Gastroesophageal sphincter (tissue), 4 donors: ENCODE measurements at regions not wholly inside any gene's neighbourhood (a gene's known extent, or its start where the extent isn't known, plus 50 kb on each side); places are given as distances from the start of the nearest gene placed in this dataset.
"Not testable (repeated sequence)": the region's sequence is repeated elsewhere in the genome, so short reads cannot be mapped to it uniquely, and the experiment has no call there.

Source experiments
- ATAC-seq: fragments of 150-250 bp; one replicate; pipeline ENCODE4 v1.9.1; 2016; ENCODE audit warnings: mild to moderate bottlenecking, moderate library complexity
- H3K27ac ChIP-seq, 4 donors: fragments of 200-600 bp; sonication (generic) in 3 of 4; 1 replicate in 3 of 4; 2 replicates in 1 of 4; pipeline ENCODE4 v1.5.1; 2016 to 2019
- H3K27me3 ChIP-seq: fragments of 200-600 bp; sonication (generic); one replicate; pipeline ENCODE4 v1.5.1; 2019
- H3K36me3 ChIP-seq, 2 donors: fragments of 200-600 bp; sonication (generic); one replicate each; pipeline ENCODE4 v1.5.1; 2019; ENCODE audit warnings: control low read depth in 1 of 2
- H3K4me1 ChIP-seq, 3 donors: fragments of 200-600 bp; sonication (generic); 1 replicate in 2 of 3; 2 replicates in 1 of 3; pipeline ENCODE4 v1.5.1; 2016 to 2019; ENCODE audit warnings: control low read depth in 2 of 3
- H3K4me3 ChIP-seq, 2 donors: fragments of 200-600 bp; sonication (generic); one replicate each; pipeline ENCODE4 v1.5.1; 2019; ENCODE audit warnings: mild to moderate bottlenecking in 1 of 2, moderate library complexity in 1 of 2
- H3K9me3 ChIP-seq, 3 donors: fragments of 200-600 bp; sonication (generic); one replicate each; pipeline ENCODE4 v1.5.1; 2017 to 2019; ENCODE audit warnings: control low read depth in 2 of 3
- EP300 ChIP-seq: sonication (generic); formaldehyde crosslinking; IDR thresholded peaks from one replicate; pipeline ENCODE4 v1.6.1; 2017; ENCODE audit warnings: antibody characterized with exemption, mild to moderate bottlenecking
- POLR2A ChIP-seq, 2 donors: fragments of 450-650 bp; IDR thresholded peaks; one replicate each; pipeline ENCODE4 v1.6.1; 2017; ENCODE audit warnings: antibody characterized with exemption in 2 of 2, mild to moderate bottlenecking in 2 of 2, moderate library complexity in 1 of 2
- POLR2AphosphoS5 ChIP-seq: sonication (generic); formaldehyde crosslinking; IDR thresholded peaks from one replicate; pipeline ENCODE4 v1.6.1; 2017; ENCODE audit warnings: antibody characterized with exemption
- WGBS, 2 donors: methylation state at CpG; one replicate each; pipeline ENCODE4 v1.1.5; 2018; ENCODE audit warnings: low coverage in 1 of 2; 5-methylcytosine and 5-hydroxymethylcytosine counted together
- TF ChIP-seq, protein P1 (sequence below), 4 experiments: fragments of 200-600 bp in 2 of 4; fragments of 450-650 bp in 2 of 4; sonication (generic) in 1 of 4; IDR thresholded peaks; one replicate each; pipeline ENCODE4 v1.5.1; 2017 to 2019; ENCODE audit warnings: antibody characterized with exemption in 4 of 4, mild to moderate bottlenecking in 2 of 4, moderate library complexity in 2 of 4

DNA sequence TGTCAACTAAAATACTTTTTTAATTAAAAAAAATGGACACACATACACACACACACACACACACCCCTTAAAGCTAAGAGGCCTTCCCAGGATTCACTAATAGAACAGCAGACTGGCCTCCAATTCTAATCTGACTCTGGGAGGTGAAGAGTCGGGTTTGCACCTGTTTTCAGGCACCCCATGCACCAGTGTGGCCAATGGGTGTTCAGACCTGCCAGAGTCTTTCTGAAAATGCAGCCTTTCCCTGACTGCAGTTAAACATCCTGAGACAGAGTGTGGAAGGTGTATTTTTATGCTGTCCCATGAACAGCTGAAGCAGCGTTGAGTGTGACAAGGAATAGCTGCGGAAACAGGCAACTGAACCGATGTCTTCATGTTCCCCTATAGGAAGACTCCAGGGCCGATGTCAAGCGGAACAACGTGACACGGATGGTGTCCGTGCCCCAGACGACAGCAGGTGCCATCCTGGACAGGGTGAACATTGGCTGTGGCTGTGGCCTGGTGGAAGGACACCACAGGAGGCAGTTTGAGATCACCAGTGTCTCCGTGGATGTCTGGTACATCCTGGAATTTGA, 74.6 kb upstream of the LYZL2 start:
- Histone ChIP-seq H3K4me3 (no peak overlapping the region), H3K27ac (no peak overlapping the region), H3K27me3 (no peaks in the 10 kb centered on the region), H3K9me3 (no peaks in the 10 kb centered on the region), H3K36me3 (no peaks in the 10 kb centered on the region), H3K4me1 (peaks cover 0 to 11% (median 0%) of the 10 kb centered on the region in 3 donors)
- no peak for TF ChIP-seq POLR2AphosphoS5
- no peak for TF ChIP-seq POLR2A (IDR thresholded peaks at IDR 0.05)
- TF ChIP-seq EP300 = no peak
- TF ChIP-seq, protein P1, sequence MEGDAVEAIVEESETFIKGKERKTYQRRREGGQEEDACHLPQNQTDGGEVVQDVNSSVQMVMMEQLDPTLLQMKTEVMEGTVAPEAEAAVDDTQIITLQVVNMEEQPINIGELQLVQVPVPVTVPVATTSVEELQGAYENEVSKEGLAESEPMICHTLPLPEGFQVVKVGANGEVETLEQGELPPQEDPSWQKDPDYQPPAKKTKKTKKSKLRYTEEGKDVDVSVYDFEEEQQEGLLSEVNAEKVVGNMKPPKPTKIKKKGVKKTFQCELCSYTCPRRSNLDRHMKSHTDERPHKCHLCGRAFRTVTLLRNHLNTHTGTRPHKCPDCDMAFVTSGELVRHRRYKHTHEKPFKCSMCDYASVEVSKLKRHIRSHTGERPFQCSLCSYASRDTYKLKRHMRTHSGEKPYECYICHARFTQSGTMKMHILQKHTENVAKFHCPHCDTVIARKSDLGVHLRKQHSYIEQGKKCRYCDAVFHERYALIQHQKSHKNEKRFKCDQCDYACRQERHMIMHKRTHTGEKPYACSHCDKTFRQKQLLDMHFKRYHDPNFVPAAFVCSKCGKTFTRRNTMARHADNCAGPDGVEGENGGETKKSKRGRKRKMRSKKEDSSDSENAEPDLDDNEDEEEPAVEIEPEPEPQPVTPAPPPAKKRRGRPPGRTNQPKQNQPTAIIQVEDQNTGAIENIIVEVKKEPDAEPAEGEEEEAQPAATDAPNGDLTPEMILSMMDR (IDR thresholded peaks at IDR 0.05) = no peak
- 50 to 75% methylated on average over 4 of the region's 11 CpGs for WGBS, 2 donors
- no peak for ATAC-seq

GRCh38 chr10:30703446-30703845, 73.9 kb upstream of the LYZL2 start:
- 82 to 93% methylated on average over 3 to 4 of the region's 7 CpGs for whole genome bisulfite sequencing, 2 donors
- H3K27me3 ChIP-seq, ATAC-seq, H3K4me3 ChIP-seq, H3K9me3 ChIP-seq, H3K36me3 ChIP-seq, H3K27ac ChIP-seq: not testable (repeated sequence)
- H3K4me1 ChIP-seq = peaks cover 0 to 11% (median 0%) of the 10 kb centered on the region in 3 donors

GRCh38 chr10:30702860-30703259, 73.3 kb upstream of the LYZL2 start:
- no peak for ATAC-seq
- WGBS, 2 donors = 40 to 67% methylated on average over 2 to 3 of the region's 5 CpGs
- no peaks in the 10 kb centered on the region for H3K36me3 ChIP-seq
- H3K27ac ChIP-seq = no peak overlapping the region
- peaks cover 0 to 11% (median 0%) of the 10 kb centered on the region in 3 donors for H3K4me1 ChIP-seq
- TF ChIP-seq EP300 = no peak
- TF ChIP-seq POLR2A (IDR thresholded peaks at IDR 0.05) = no peak
- TF ChIP-seq, protein P1 (IDR thresholded peaks at IDR 0.05) = no peak
- TF ChIP-seq POLR2AphosphoS5 = no peak
- no peaks in the 10 kb centered on the region for H3K27me3 ChIP-seq
- H3K4me3 ChIP-seq = no peak overlapping the region
- H3K9me3 ChIP-seq = no peaks in the 10 kb centered on the region

GRCh38 chr10:30701451-30702173, 72.1 kb upstream of the LYZL2 start:
- H3K9me3 ChIP-seq = no peaks in the 10 kb centered on the region
- H3K36me3 ChIP-seq = no peaks in the 10 kb centered on the region
- peaks cover 0 to 11% (median 0%) of the 10 kb centered on the region in 3 donors for H3K4me1 ChIP-seq
- no peak overlapping the region for H3K27ac ChIP-seq
- peak; percentile 51 for ATAC-seq
- 72 to 81% methylated on average over 9 to 11 of the region's 13 CpGs for WGBS, 2 donors
- H3K4me3 ChIP-seq = no peak overlapping the region
- H3K27me3 ChIP-seq = no peaks in the 10 kb centered on the region
- TF ChIP-seq, protein P1 (IDR thresholded peaks at IDR 0.05) = no peak
- no peak for TF ChIP-seq POLR2AphosphoS5
- no peak for TF ChIP-seq POLR2A (IDR thresholded peaks at IDR 0.05)

- H3K27me3 ChIP-seq = peaks cover 5% of the 10 kb centered on the region
- H3K4me1 ChIP-seq = peaks cover 0 to 11% (median 0%) of the 10 kb centered on the region in 3 donors
- no peak overlapping the region for H3K4me3 ChIP-seq
- no peak overlapping the region for H3K27ac ChIP-seq
- WGBS, 2 donors = 84 to 90% methylated on average over 3 of the region's 3 CpGs
- ATAC-seq = no peak
- TF ChIP-seq POLR2A (IDR thresholded peaks at IDR 0.05) (no peak), EP300 (no peak), POLR2AphosphoS5 (no peak)
- TF ChIP-seq, protein P1 (IDR thresholded peaks at IDR 0.05) = no peak
- no peaks in the 10 kb centered on the region for H3K36me3 ChIP-seq
- no peaks in the 10 kb centered on the region for H3K9me3 ChIP-seq
Measured at GRCh38 chr10:30697806-30698205, 68.3 kb upstream of the LYZL2 start.

DNA sequence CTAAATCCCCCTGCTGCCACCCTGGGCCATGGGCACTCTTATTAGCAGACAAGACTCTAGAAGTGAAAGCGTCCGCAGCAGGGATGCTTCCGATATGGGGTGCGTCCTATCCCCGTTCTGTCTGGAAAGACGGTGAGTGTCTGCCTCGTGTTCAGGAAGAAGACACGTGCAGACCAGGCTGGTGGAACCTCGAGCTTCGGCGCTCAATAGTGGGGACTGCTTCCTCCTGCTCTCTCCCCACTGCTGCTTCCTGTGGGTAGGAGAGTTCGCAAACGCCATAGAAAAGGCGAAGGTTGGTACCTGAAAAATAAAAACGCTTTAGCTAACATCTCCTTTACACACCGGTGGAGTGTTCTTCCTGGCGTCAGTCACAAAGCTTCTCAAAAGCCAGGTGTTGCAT, 67.7 kb upstream of the LYZL2 start:
- H3K9me3 ChIP-seq, H3K27me3 ChIP-seq, H3K4me3 ChIP-seq, H3K27ac ChIP-seq, ATAC-seq, H3K36me3 ChIP-seq: not testable (repeated sequence)
- H3K4me1 ChIP-seq = peaks cover 0 to 11% (median 0%) of the 10 kb centered on the region in 3 donors
- WGBS, 2 donors = 83% methylated on average over 1 of the region's 17 CpGs; no CpG with 5 or more reads in 1 of the 2 donors

- not testable (repeated sequence) for H3K36me3 ChIP-seq, H3K9me3 ChIP-seq, H3K27me3 ChIP-seq, H3K4me3 ChIP-seq, ATAC-seq, H3K27ac ChIP-seq
- WGBS, 2 donors = 95% methylated on average over 4 of the region's 10 CpGs; no CpG with 5 or more reads in 1 of the 2 donors
- peaks cover 0 to 11% (median 0%) of the 10 kb centered on the region in 3 donors for H3K4me1 ChIP-seq
Measured at GRCh38 chr10:30696416-30697185, 67.0 kb upstream of the LYZL2 start.
